GM18502 (cell line): ENCODE measurements at regions not wholly inside any gene's neighbourhood (a gene's known extent, or its start where the extent isn't known, plus 50 kb on each side); places are given as distances from the start of the nearest gene placed in this dataset.

Experiments
- ATAC-seq: cut with Tn5 transposase; IDR thresholded peaks from one replicate; pipeline ENCODE4 v1.9.1; 2021; ENCODE audit warnings: mild to moderate bottlenecking; ENCODE audit not compliant: unreplicated experiment, poor library complexity

GRCh38 chr11:33646629-33647028 is 54.0 kb downstream of the C11orf91 start:
- no peak for ATAC-seq

GRCh38 chr11:33646168-33646567 is 54.5 kb downstream of the C11orf91 start:
- no peak for ATAC-seq

- no peak for ATAC-seq
These were observed 54.9 kb downstream of the C11orf91 start for GRCh38 chr11:33645686-33646085.

- no peak for ATAC-seq
These were observed 57.3 kb downstream of the C11orf91 start for GRCh38 chr11:33643167-33643824.

GRCh38 chr11:33642461-33643166 is 58.0 kb downstream of the C11orf91 start:
- no peak for ATAC-seq

DNA sequence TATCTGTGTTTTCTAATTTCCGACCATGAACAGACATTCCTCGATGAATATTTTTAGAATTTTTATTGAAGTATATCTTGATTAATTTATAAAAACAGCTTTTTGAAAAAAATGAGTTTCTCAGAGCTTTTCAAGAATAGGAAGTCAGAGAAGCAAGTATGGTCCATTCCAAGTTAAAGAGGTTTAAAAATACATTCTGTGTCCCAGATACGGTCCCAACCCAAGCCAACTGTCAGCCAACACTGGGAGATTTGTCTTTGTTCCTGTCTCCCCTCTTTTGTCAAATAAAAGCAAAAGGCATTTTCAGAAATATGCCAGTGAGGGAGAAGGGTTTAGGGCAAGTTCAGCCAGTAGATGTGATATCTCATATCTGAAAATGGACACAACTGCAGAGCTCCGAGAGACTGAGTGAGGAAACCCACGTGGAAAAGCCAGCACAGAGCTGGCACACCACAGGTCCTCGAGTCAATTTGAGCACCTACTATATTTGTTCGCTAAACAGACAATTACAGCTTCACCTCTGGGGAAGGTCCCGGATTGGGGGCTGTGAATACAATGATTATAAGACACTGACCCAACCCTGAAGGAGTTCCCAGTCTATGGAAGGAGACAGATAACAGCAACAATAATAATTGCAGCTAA is 59.8 kb downstream of the C11orf91 start:
- no peak for ATAC-seq

DNA sequence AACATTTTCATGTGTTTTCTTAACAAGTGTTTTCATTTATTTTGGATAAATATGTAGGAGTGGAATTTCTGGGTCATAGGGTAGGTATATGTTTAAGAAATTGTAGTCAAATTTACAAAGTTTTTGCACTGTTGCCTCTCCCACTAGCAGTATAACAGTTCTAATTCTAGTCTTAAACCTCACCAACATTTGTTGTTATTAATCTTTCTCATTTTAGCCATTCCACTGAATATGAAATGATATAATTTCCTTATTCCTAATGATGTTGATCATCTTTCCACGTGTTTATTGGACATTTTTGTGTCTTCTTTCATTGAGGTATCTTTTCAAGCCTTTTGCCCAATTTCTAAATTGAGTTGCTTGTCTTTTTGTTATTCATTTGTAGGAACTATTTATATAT is 62.0 kb downstream of the C11orf91 start:
- ATAC-seq, result no peak

GRCh38 chr11:33636104-33636503 is 64.5 kb downstream of the C11orf91 start:
- ATAC-seq, result no peak

DNA sequence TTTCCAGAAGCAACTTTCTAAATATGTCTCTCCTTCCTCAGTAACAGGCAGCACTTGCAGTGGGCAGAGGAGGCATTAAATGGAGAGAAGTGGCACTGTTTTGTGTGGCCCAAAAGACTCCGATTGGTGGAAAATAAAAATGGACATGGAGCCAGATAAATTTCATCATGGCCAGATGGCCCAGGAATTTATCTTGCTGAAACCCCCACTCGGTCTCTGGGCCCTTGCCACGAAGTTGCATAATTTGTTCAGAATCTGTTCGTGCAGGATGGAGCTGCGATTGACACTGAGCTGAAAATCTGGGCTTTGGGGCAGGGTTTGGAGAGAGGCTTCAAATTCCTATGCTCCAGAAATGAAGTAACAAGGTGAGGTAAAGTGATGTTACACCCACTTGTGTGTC is 65.5 kb downstream of the C11orf91 start:
- ATAC-seq, result no peak

GRCh38 chr11:33634291-33634834 is 66.3 kb downstream of the C11orf91 start:
- ATAC-seq, result no peak

- ATAC-seq, result no peak
These were observed 67.2 kb downstream of the C11orf91 start for GRCh38 chr11:33633251-33634003.

DNA sequence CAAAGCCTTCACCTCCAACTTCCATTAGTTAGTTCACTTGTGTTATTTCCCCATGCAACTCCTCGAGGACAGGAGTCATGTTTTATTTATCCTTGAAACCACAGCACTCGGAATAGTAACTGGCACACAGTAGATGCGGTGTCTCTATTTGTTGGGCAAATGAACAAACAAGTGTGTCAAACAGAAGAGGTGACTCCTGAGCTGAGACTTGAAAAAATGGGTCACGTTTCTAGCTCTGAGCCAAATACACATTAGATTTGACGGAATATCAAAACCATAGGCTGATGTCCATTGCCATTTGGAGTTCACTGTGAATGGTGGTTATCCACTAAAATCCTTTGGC is 68.9 kb downstream of the C11orf91 start:
- ATAC-seq, result no peak

DNA sequence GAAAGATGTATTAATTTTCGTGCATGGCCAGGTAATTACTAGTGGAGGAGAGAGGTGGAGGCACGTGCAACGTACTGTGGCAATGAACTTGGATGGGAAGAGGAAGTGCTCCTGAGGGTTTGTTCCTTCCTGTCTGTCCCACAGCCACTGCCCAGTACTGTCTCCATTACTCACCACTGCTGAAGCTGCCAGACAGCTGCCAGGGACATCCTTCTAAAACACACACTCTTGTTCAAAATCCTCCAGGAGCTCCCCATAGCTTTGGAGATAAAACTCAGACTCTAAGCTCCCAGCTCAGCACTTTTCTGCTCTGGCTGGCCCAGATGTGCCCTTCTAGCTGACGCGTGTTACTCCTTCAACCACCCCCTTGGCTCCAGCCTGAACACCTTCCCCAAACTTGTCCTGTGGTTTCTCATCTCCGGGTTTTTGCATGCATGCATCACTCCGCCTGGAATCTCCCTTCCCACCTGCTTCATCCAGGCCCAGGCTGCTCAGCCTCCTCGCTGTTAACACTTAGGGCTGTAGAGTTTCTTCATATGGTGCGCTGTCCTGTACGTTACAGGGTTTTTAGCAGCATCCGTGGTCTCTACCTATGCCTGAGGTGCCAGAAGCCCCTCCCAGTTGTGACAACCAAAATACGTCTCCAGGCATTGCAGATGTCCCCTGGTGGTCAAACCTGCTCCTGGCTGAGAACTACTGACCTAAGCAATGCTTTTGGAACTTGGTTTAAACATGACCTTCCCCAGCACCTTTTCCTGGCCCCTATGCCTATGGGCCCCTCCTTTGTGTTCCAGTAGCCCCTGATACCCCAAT is 69.5 kb downstream of the C11orf91 start:
- no peak for ATAC-seq

- ATAC-seq, result no peak
These were observed 76.5 kb downstream of the C11orf91 start for GRCh38 chr11:33624083-33624482.

DNA sequence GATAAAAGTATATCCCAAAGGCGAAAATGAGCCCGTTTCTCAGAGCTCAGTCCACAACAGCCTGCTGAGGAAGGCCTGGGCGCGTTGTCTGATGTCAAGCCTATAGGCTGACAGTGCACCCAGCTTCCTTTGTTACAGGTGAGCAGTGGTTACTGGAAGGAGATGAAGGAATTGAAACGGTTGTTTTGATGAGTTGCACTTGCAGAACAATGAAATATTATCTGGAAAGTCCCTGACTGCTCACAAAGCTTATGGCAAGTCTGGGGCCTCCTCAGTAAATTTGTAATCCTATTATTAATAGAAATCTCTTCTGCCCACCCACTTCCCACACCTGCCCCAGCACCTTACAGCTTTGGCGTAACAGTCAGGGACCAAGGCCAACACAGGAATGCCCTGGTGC is 77.8 kb downstream of the C11orf91 start:
- ATAC-seq, result no peak

DNA sequence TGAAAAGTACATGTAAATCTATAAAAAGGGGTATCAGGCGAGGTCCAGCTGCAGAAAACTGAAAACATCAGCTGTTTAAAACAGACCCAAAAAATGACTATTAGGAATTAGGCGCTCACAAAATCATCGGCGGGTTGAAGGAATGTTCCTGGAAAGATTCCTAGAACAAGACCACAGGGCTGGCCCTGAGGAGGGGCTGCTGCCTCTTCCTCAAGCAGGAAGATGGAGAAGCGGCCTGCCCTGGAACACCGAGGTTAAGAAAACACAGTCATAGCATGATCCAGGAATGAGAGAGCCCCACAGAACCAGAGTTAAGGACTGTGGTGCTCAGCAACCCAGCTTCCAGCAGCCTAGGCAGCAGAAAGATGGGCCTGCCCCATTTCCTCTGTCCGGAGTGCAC is 78.4 kb downstream of the C11orf91 start:
- no peak for ATAC-seq

GRCh38 chr11:33620423-33621171 is 80.0 kb downstream of the C11orf91 start:
- ATAC-seq, result no peak

DNA sequence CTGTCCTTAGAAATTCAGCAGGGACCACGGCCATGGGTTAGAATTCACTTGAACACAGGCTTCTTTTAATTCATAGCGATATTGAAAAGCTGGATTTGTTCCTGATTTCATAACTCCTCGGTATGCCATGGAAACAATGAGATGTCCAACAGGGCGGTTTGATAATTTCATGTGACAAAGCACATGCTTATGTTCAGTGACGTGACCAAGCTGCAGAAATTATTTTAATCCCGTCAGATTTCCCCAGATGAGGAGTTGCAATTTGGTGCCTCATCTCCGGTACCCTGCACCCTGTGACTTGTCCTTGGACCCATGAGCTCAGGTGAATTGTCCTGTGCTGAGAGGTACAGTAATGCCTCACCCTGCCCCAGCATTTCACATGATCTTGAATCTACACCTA is 81.7 kb downstream of the C11orf91 start:
- ATAC-seq, result no peak

- no peak for ATAC-seq
These were observed 82.3 kb downstream of the C11orf91 start for GRCh38 chr11:33618351-33618710.
